ENCODE measurements at regions not wholly inside any gene's neighbourhood (a gene's known extent, or its start where the extent isn't known, plus 50 kb on each side); places are given as distances from the start of the nearest gene placed in this dataset.

DNA sequence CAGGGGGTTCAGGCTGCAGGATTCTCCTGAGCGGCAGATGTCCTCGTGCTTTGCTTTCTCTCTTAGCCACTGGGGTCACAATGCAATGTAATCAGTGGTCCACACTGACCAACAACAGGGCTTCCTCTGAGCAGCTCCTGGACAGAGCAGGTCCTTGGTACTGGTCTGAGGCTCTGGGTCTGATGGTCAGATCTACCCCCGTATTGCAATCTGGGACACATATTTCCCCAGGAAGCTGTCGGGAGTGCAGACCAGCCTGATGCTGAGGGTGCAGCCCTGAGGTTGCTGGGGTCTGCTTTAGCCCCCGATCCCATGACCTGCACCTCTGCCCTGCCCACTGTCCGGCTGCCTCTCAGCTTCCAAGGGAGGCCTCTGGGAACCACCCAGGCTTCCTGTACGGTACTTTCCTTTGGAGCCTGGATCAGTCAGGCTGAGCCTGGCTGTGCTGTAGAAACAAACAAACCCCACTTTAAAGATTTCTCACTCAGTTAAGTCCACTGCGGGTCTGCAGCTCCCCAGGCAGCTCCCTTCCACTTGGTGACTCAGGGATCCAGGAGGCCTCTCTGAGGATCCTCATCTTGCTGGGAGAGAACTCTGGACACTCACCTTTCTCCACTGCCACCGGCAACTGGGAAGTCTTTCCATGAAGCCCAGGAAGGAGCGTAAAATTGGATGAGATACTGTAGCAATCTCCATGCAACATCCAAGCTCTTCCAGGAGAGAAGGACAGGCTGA is 1046.6 kb downstream of the TBC1D22A start:
- no TSS peak for BruUV-seq (replicated peaks)

DNA sequence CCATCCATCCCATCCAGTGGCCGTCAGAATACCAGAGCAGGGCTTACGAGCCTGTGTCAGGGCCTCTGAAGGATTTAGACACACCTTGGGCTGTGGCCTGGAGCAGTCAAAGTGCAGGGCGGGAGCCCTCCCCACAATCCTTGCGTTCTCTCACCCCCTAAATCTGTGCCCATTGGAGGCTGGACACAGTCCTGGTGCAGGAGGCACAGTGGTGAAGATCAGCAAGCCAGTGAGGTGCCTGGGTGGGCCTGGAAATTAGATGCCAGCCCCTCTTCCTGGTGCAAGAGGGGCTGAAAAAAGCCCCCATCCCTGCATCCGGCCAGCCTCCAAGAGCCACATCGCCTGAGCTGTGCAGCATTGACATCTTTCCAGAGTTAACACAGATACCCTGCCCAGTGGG is 1045.8 kb downstream of the TBC1D22A start:
- Histone ChIP-seq H3K36me3 (ENCODE audit: control insufficient read depth, insufficient read depth, low read length) (no peaks in the 10 kb centered on the region), H3K27ac (ENCODE audit: low read length) (no peak overlapping the region), H3K9me3 (ENCODE audit: control insufficient read depth, insufficient read depth, low read depth, low read length) (no peaks in the 10 kb centered on the region), H3K4me1 (ENCODE audit: control insufficient read depth, insufficient read depth, low read length) (no peaks in the 10 kb centered on the region), H3K4me3 (ENCODE audit: low read depth in 2 of 2, low read length in 2 of 2) (no peak overlapping the region), H3K27me3 (ENCODE audit: control insufficient read depth, insufficient read depth, low read length) (no peaks in the 10 kb centered on the region)
- ChIA-PET POLR2A (no interaction called here), CTCF (no interaction called here)
- ATAC-seq = no peak
- DNase-seq (ENCODE audit: low read depth, low spot score) = no peak
- in situ Hi-C loops (cut with HindIII; ENCODE audit: low pct_unique_long_range_greater_than_20kb, low sequenced_read_pairs) = no loop called here
- intact Hi-C loops (cut with micrococcal nuclease; ENCODE audit: unreplicated experiment) = no loop called here
- TF ChIP-seq REST (IDR thresholded peaks at IDR 0.05; ENCODE audit: insufficient read depth in 1 of 2, low read depth in 2 of 2, low read length in 1 of 2) (no peak), SIN3A (IDR thresholded peaks at IDR 0.05; ENCODE audit: borderline replicate concordance, insufficient read depth, low read depth, low read length) (no peak), TCF7L2 (IDR thresholded peaks at IDR 0.05; ENCODE audit: low read depth, low read length) (no peak)
- BruUV-seq (replicated peaks) = no TSS peak

More for the DNA sequence above, 1046.6 kb downstream of the TBC1D22A start:
- no peaks in the 10 kb centered on the region for H3K36me3 ChIP-seq (ENCODE audit: control insufficient read depth, insufficient read depth, low read length)
- H3K27me3 ChIP-seq (ENCODE audit: control insufficient read depth, insufficient read depth, low read length) = no peaks in the 10 kb centered on the region
- no peak overlapping the region for H3K27ac ChIP-seq (ENCODE audit: low read length)
- H3K4me1 ChIP-seq (ENCODE audit: control insufficient read depth, insufficient read depth, low read length) = no peaks in the 10 kb centered on the region
- no peaks in the 10 kb centered on the region for H3K9me3 ChIP-seq (ENCODE audit: control insufficient read depth, insufficient read depth, low read depth, low read length)
- TF ChIP-seq TCF7L2 (IDR thresholded peaks at IDR 0.05; ENCODE audit: low read depth, low read length) (no peak), REST (IDR thresholded peaks at IDR 0.05; ENCODE audit: insufficient read depth in 1 of 2, low read depth in 2 of 2, low read length in 1 of 2) (no peak)
- CTCF ChIA-PET = no interaction called here
- H3K4me3 ChIP-seq (ENCODE audit: low read depth in 2 of 2, low read length in 2 of 2) = no peak overlapping the region
- intact Hi-C loops (cut with micrococcal nuclease; ENCODE audit: unreplicated experiment) (no loop called here), in situ Hi-C loops (cut with HindIII; ENCODE audit: low pct_unique_long_range_greater_than_20kb, low sequenced_read_pairs) (no loop called here)
- DNase-seq (ENCODE audit: low read depth, low spot score) = no peak
- POLR2A ChIA-PET = interaction anchor here (0.6 kb wide), 1 partner anchor 41 kb away, joined by 17 read pairs; no protein-coding TSS in a partner anchor
- no peak for ATAC-seq

DNA sequence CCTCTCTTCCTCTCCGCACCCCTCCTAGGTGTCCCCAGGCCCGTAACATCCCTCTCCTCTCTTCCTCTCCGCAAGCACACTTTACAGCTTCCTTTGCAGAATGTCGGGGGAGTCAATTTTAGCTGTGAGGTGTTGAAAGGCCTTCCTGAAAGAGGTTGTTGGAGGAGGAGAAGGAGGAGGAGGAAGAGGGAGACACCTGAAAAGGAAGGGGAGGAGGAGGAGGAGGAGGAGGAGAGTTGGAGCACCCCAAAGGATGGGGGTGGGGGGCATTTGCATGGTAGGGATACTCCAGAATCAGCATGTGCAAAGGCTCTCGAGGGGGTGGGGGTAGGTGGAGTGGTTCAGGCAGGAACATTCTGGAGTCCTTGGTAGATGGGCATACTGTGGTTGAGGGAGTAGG is 1045.1 kb downstream of the TBC1D22A start:
- Histone ChIP-seq H3K9me3 (ENCODE audit: control insufficient read depth, insufficient read depth, low read depth, low read length) (no peaks in the 10 kb centered on the region), H3K4me1 (ENCODE audit: control insufficient read depth, insufficient read depth, low read length) (no peaks in the 10 kb centered on the region), H3K27ac (ENCODE audit: low read length) (no peak overlapping the region), H3K27me3 (ENCODE audit: control insufficient read depth, insufficient read depth, low read length) (no peaks in the 10 kb centered on the region), H3K36me3 (ENCODE audit: control insufficient read depth, insufficient read depth, low read length) (no peaks in the 10 kb centered on the region), H3K4me3 (ENCODE audit: low read depth in 2 of 2, low read length in 2 of 2) (no peak overlapping the region)
- BruUV-seq (replicated peaks) = no TSS peak
- TF ChIP-seq TCF7L2 (IDR thresholded peaks at IDR 0.05; ENCODE audit: low read depth, low read length) (no peak), CTCF (IDR thresholded peaks at IDR 0.05) (no peak), SIN3A (IDR thresholded peaks at IDR 0.05; ENCODE audit: borderline replicate concordance, insufficient read depth, low read depth, low read length) (no peak), REST (IDR thresholded peaks at IDR 0.05; ENCODE audit: insufficient read depth in 1 of 2, low read depth in 2 of 2, low read length in 1 of 2) (no peak), POLR2AphosphoS5 (IDR thresholded peaks at IDR 0.05; ENCODE audit: low read depth, low read length) (no peak)
- no peak for ATAC-seq
- intact Hi-C loops (cut with micrococcal nuclease; ENCODE audit: unreplicated experiment) = no loop called here
- no peak for DNase-seq (ENCODE audit: low read depth, low spot score)
- in situ Hi-C loops (cut with HindIII; ENCODE audit: low pct_unique_long_range_greater_than_20kb, low sequenced_read_pairs) = no loop called here
- POLR2A ChIA-PET = no interaction called here
- CTCF ChIA-PET = no interaction called here

Data from Panc1 (cell line).